Upper lobe of right lung (tissue), 1 donor: ENCODE measurements at regions not wholly inside any gene's neighbourhood (a gene's known extent, or its start where the extent isn't known, plus 50 kb on each side); places are given as distances from the start of the nearest gene placed in this dataset.
"Not testable (repeated sequence)": the region's sequence is repeated elsewhere in the genome, so short reads cannot be mapped to it uniquely, and the experiment has no call there.

Experiments
- ATAC-seq: fragments of 200-7000 bp; cut with Tn5 transposase; one replicate; pipeline ENCODE4 v1.9.1; 2020; ENCODE audit warnings: mild to moderate bottlenecking, moderate library complexity
- DNase-seq: peaks from one replicate; pipeline ENCODE4 v3.0.0-alpha.2; 2020
- H3K27ac ChIP-seq: fragments of 200-600 bp; one replicate; pipeline ENCODE4 v1.8.0; 2022
- H3K27me3 ChIP-seq: fragments of 200-600 bp; one replicate; pipeline ENCODE4 v1.8.0; 2022; ENCODE audit warnings: mild to moderate bottlenecking
- H3K36me3 ChIP-seq: fragments of 200-600 bp; one replicate; pipeline ENCODE4 v1.8.0; 2022
- H3K4me1 ChIP-seq: fragments of 200-600 bp; one replicate; pipeline ENCODE4 v1.8.0; 2022
- H3K4me3 ChIP-seq: fragments of 200-600 bp; one replicate; pipeline ENCODE4 v1.8.0; 2022; ENCODE audit warnings: mild to moderate bottlenecking
- H3K9me3 ChIP-seq: fragments of 200-600 bp; one replicate; pipeline ENCODE4 v1.8.0; 2022
- CTCF ChIP-seq: fragments of 200-600 bp; IDR thresholded peaks from one replicate; pipeline ENCODE4 v1.8.0; 2022; ENCODE audit warnings: antibody characterized with exemption
- intact Hi-C: fragments of 100-400 bp; cut with DNase I; formaldehyde crosslinking; loops from one replicate; pipeline ENCODE4 v1.11.0; 2022
- donor health status: DM: no; HTN: yes; CAD: no; lungs with severe emphysema.

GRCh38 chr3:26505399-26505798 is 117.2 kb upstream of the LRRC3B start:
- DNase-seq (no peak), ATAC-seq (no peak)
- H3K4me3 ChIP-seq, result no peak overlapping the region
- H3K4me1 ChIP-seq, result no peaks in the 10 kb centered on the region
- H3K27me3 ChIP-seq, result no peaks in the 10 kb centered on the region
- TF ChIP-seq CTCF, result no peak
- H3K9me3 ChIP-seq, result no peaks in the 10 kb centered on the region
- no peaks in the 10 kb centered on the region for H3K36me3 ChIP-seq
- H3K27ac ChIP-seq, result no peak overlapping the region
- intact Hi-C loops, result no loop called here

- H3K4me1 ChIP-seq, H3K36me3 ChIP-seq, ATAC-seq, intact Hi-C loops, H3K4me3 ChIP-seq, DNase-seq, H3K27me3 ChIP-seq, H3K9me3 ChIP-seq, H3K27ac ChIP-seq: not testable (repeated sequence)
Measured at GRCh38 chr3:26514445-26515029, 108.0 kb upstream of the LRRC3B start.

- Histone ChIP-seq H3K4me1 (no peaks in the 10 kb centered on the region), H3K4me3 (no peak overlapping the region), H3K9me3 (no peaks in the 10 kb centered on the region), H3K27me3 (no peaks in the 10 kb centered on the region), H3K27ac (no peak overlapping the region), H3K36me3 (no peaks in the 10 kb centered on the region)
- no peak for TF ChIP-seq CTCF
- ATAC-seq, result no peak
- DNase-seq, result no peak
- intact Hi-C loops, result no loop called here
Measured at GRCh38 chr3:26515351-26515750, 107.2 kb upstream of the LRRC3B start.

GRCh38 chr3:26521261-26521660 is 101.3 kb upstream of the LRRC3B start:
- Histone ChIP-seq H3K36me3 (no peaks in the 10 kb centered on the region), H3K9me3 (peaks cover 7% of the 10 kb centered on the region), H3K4me3 (no peak overlapping the region), H3K27me3 (no peaks in the 10 kb centered on the region), H3K27ac (no peak overlapping the region), H3K4me1 (no peaks in the 10 kb centered on the region)
- intact Hi-C loops, result no loop called here
- DNase-seq (no peak), ATAC-seq (no peak)
- TF ChIP-seq CTCF, result no peak

GRCh38 chr3:26522919-26523318 is 99.7 kb upstream of the LRRC3B start:
- H3K4me3 ChIP-seq, result no peak overlapping the region
- H3K27ac ChIP-seq, result no peak overlapping the region
- intact Hi-C loops, result no loop called here
- H3K27me3 ChIP-seq, result no peaks in the 10 kb centered on the region
- DNase-seq (no peak), ATAC-seq (no peak)
- no peaks in the 10 kb centered on the region for H3K4me1 ChIP-seq
- H3K36me3 ChIP-seq, result no peaks in the 10 kb centered on the region
- no peak for TF ChIP-seq CTCF
- peaks cover 7% of the 10 kb centered on the region for H3K9me3 ChIP-seq

GRCh38 chr3:26525013-26525412 is 97.6 kb upstream of the LRRC3B start:
- no peak for TF ChIP-seq CTCF
- no peaks in the 10 kb centered on the region for H3K36me3 ChIP-seq
- DNase-seq (no peak), ATAC-seq (no peak)
- no peaks in the 10 kb centered on the region for H3K4me1 ChIP-seq
- no peak overlapping the region for H3K4me3 ChIP-seq
- intact Hi-C loops, result no loop called here
- no peak overlapping the region for H3K27ac ChIP-seq
- no peaks in the 10 kb centered on the region for H3K27me3 ChIP-seq
- H3K9me3 ChIP-seq, result peaks cover 7% of the 10 kb centered on the region
